SK-N-SH (cell line): ENCODE measurements at regions not wholly inside any gene's neighbourhood (a gene's known extent, or its start where the extent isn't known, plus 50 kb on each side); places are given as distances from the start of the nearest gene placed in this dataset.

ENCODE experiments used
- CTCF ChIA-PET: fragments of 300-600, 350-600 bp; formaldehyde crosslinking; extraction: SDS; loops from one replicate; lab custom pipeline; 2021; lab: Yijun Ruan, JAX
- POLR2A ChIA-PET: fragments of 350-600 bp; sonication (Branson Sonifier 250); formaldehyde crosslinking; extraction: SDS; loops from one replicate; lab custom pipeline; 2020; ENCODE audit warnings: antibody characterized with exemption, inconsistent platforms; lab: Yijun Ruan, JAX
- DNase-seq: peaks from one replicate; pipeline ENCODE4 v3.0.0; 2012
- H2AFZ ChIP-seq: fragments of 200-600 bp; sonication (generic); 2 replicates; pipeline ENCODE4 v1.8.1; 2016; ENCODE audit warnings: antibody characterized with exemption, mild to moderate bottlenecking, low read depth
- H3F3A ChIP-seq: fragments of 200-600 bp; sonication (generic); replicated peaks from 2 replicates; pipeline ENCODE3; 2016; ENCODE audit warnings: antibody characterized with exemption, mild to moderate bottlenecking; ENCODE audit not compliant: insufficient read depth
- H3K27ac ChIP-seq, 2 experiments: fragments of 200-500 bp in 1 of 2; fragments of 200-600 bp in 1 of 2; sonication (Bioruptor generic) in 1 of 2; sonication (generic), shearing (Covaris generic) in 1 of 2; 2 replicates each; pipeline versions ENCODE4 v1.5.1 to v1.6.1; 2014 to 2016; ENCODE audit warnings: low read depth in 2 of 2, inconsistent platforms in 1 of 2, low read length in 1 of 2, mild to moderate bottlenecking in 1 of 2, mixed read lengths in 1 of 2
- H3K27me3 ChIP-seq: fragments of 200-600 bp; sonication (generic), shearing (Covaris generic); 2 replicates; pipeline ENCODE4 v1.6.1; 2016; ENCODE audit warnings: mixed run types; ENCODE audit not compliant: insufficient read depth
- H3K36me3 ChIP-seq, 2 experiments: fragments of 200-500 bp in 1 of 2; fragments of 200-600 bp in 1 of 2; sonication (Bioruptor generic) in 1 of 2; sonication (generic) in 1 of 2; replicated peaks in 1 of 2; 2 replicates each; pipeline versions ENCODE3 to v1.5.1; 2014 to 2016; ENCODE audit warnings: low read length in 1 of 2, mild to moderate bottlenecking in 1 of 2; ENCODE audit not compliant: insufficient read depth in 2 of 2, control insufficient read depth in 1 of 2
- H3K4me1 ChIP-seq, 2 experiments: fragments of 200-500 bp in 1 of 2; fragments of 200-600 bp in 1 of 2; sonication (Bioruptor generic) in 1 of 2; sonication (generic), shearing (Covaris generic) in 1 of 2; 2 replicates each; pipeline versions ENCODE4 v1.5.1 to v1.6.1; 2014 to 2016; ENCODE audit warnings: low read depth in 1 of 2, low read length in 1 of 2, mixed run types in 1 of 2; ENCODE audit not compliant: insufficient read depth in 2 of 2, control insufficient read depth in 1 of 2
- H3K4me2 ChIP-seq: fragments of 200-600 bp; sonication (generic), shearing (Covaris generic); 2 replicates; pipeline ENCODE4 v1.6.1; 2017; ENCODE audit warnings: mixed run types
- H3K4me3 ChIP-seq, 2 experiments: fragments of 200-500 bp in 1 of 2; fragments of 200-600 bp in 1 of 2; sonication (Bioruptor generic) in 1 of 2; sonication (generic), shearing (Covaris generic) in 1 of 2; 2 replicates each; pipeline versions ENCODE4 v1.5.1 to v1.8.1; 2014 to 2016; ENCODE audit warnings: low read depth in 2 of 2, inconsistent platforms in 1 of 2, low read length in 1 of 2, mild to moderate bottlenecking in 1 of 2, mixed read lengths in 1 of 2, moderate library complexity in 1 of 2
- H3K79me2 ChIP-seq: fragments of 200-600 bp; sonication (generic); 2 replicates; pipeline ENCODE4 v1.8.1; 2017; ENCODE audit warnings: mild to moderate bottlenecking; ENCODE audit not compliant: insufficient read depth
- H3K9ac ChIP-seq: fragments of 200-600 bp; sonication (generic); 2 replicates; pipeline ENCODE4 v1.6.1; 2017; ENCODE audit warnings: mixed run types
- H3K9me2 ChIP-seq: fragments of 200-600 bp; sonication (generic); 2 replicates; pipeline ENCODE4 v1.6.1; 2017; ENCODE audit warnings: mixed run types
- H3K9me3 ChIP-seq: fragments of 200-600 bp; sonication (generic); 2 replicates; pipeline ENCODE4 v1.6.1; 2017; ENCODE audit warnings: mixed run types, mild to moderate bottlenecking, moderate library complexity
- H4K20me1 ChIP-seq: fragments of 200-600 bp; sonication (generic); 2 replicates; pipeline ENCODE4 v1.6.1; 2017; ENCODE audit warnings: mild to moderate bottlenecking, mixed run types; ENCODE audit not compliant: insufficient read depth
- CHD2 ChIP-seq: fragments of 150-350 bp; IDR thresholded peaks from 2 replicates; pipeline ENCODE4 v1.6.1; 2018; ENCODE audit warnings: low read length; ENCODE audit not compliant: partially characterized antibody
- CTCF ChIP-seq: fragments of 200-600 bp; sonication (generic); IDR thresholded peaks from 2 replicates; pipeline ENCODE4 v1.6.1; 2017; ENCODE audit warnings: antibody characterized with exemption, mild to moderate bottlenecking, moderate library complexity
- EP300 ChIP-seq, 2 experiments: IDR thresholded peaks; 2 replicates each; pipeline versions ENCODE4 v1.4.0 to v1.6.1; 2012; ENCODE audit warnings: borderline replicate concordance in 1 of 2, low read depth in 1 of 2, low read length in 1 of 2
- EZH2phosphoT487 ChIP-seq: fragments of 200-600 bp; sonication (generic); IDR thresholded peaks from 2 replicates; pipeline ENCODE4 v1.6.1; 2017; ENCODE audit warnings: low read depth, mixed run types, mild to moderate bottlenecking, antibody characterized with exemption, moderate library complexity, borderline replicate concordance
- FOSL2 ChIP-seq: IDR thresholded peaks from 2 replicates; pipeline ENCODE4 v1.4.0; 2012; ENCODE audit warnings: low read depth, mild to moderate bottlenecking, moderate library complexity, borderline replicate concordance
- FOXM1 ChIP-seq: IDR thresholded peaks from 2 replicates; pipeline ENCODE4 v1.4.0; 2012; ENCODE audit warnings: low read depth, mild to moderate bottlenecking
- GABPA ChIP-seq: IDR thresholded peaks from 2 replicates; pipeline ENCODE4 v1.4.0; 2012; ENCODE audit warnings: low read depth, mild to moderate bottlenecking
- GATA2 ChIP-seq: sonication (generic); formaldehyde crosslinking; IDR thresholded peaks from 2 replicates; pipeline ENCODE4 v1.5.0; 2020; ENCODE audit warnings: mild to moderate bottlenecking, missing genetic modification reagents
- IRF3 ChIP-seq: fragments of 150-350 bp; IDR thresholded peaks from 2 replicates; pipeline ENCODE4 v1.6.1; 2016; ENCODE audit warnings: mild to moderate bottlenecking, low read depth, low read length
- JUND ChIP-seq: IDR thresholded peaks from 2 replicates; pipeline ENCODE4 v1.4.0; 2012
- MEF2A ChIP-seq: IDR thresholded peaks from 2 replicates; pipeline ENCODE4 v1.4.0; 2012; ENCODE audit warnings: low read depth, borderline replicate concordance
- MXI1 ChIP-seq: IDR thresholded peaks from 2 replicates; pipeline ENCODE4 v1.6.1; 2012; ENCODE audit warnings: mild to moderate bottlenecking, low read depth, low read length, improper control_type of control experiment
- NFIC ChIP-seq: IDR thresholded peaks from 2 replicates; pipeline ENCODE4 v1.4.0; 2012; ENCODE audit warnings: borderline replicate concordance
- NRF1 ChIP-seq: IDR thresholded peaks from 2 replicates; pipeline ENCODE4 v1.6.1; 2012; ENCODE audit warnings: low read depth, mild to moderate bottlenecking, low read length
- PBX3 ChIP-seq: IDR thresholded peaks from 2 replicates; pipeline ENCODE4; 2012
- POLR2AphosphoS5 ChIP-seq: IDR thresholded peaks from 2 replicates; pipeline ENCODE4 v1.6.1; 2012; ENCODE audit warnings: low read depth, low read length
- RAD21 ChIP-seq: IDR thresholded peaks from 2 replicates; pipeline ENCODE4 v1.6.1; 2012; ENCODE audit warnings: mild to moderate bottlenecking, low read length
- RCOR1 ChIP-seq: fragments of 150-350 bp; IDR thresholded peaks from 2 replicates; pipeline ENCODE4 v1.6.1; 2017; ENCODE audit warnings: antibody characterized with exemption, low read length
- SIN3A ChIP-seq: IDR thresholded peaks from 2 replicates; pipeline ENCODE4 v1.6.1; 2012; ENCODE audit warnings: low read depth, mild to moderate bottlenecking, low read length, moderate library complexity, borderline replicate concordance
- SMC3 ChIP-seq: IDR thresholded peaks from 2 replicates; pipeline ENCODE4 v1.6.1; 2012; ENCODE audit warnings: low read depth, low read length, improper control_type of control experiment
- TCF12 ChIP-seq: IDR thresholded peaks from 2 replicates; pipeline ENCODE4 v1.4.0; 2012
- TEAD4 ChIP-seq: IDR thresholded peaks from 2 replicates; pipeline ENCODE4 v1.4.0; 2012; ENCODE audit warnings: mild to moderate bottlenecking, borderline replicate concordance; ENCODE audit not compliant: insufficient read depth
- USF1 ChIP-seq: IDR thresholded peaks from 2 replicates; pipeline ENCODE4 v1.4.0; 2012; ENCODE audit warnings: low read depth, borderline replicate concordance
- YY1 ChIP-seq: IDR thresholded peaks from 2 replicates; pipeline ENCODE4 v1.4.0; 2012; ENCODE audit warnings: low read depth, mild to moderate bottlenecking
- WGBS: methylation state at CpG from one replicate; pipeline ENCODE4 v1.1.6; 2017; ENCODE audit warnings: low lambda C conversion rate; 5-methylcytosine and 5-hydroxymethylcytosine counted together

GRCh38 chr9:79461712-79462111 is 110.1 kb upstream of the TLE4 start:
- Histone ChIP-seq H3K27me3 (no peaks in the 10 kb centered on the region), H3K9me2 (no peaks in the 10 kb centered on the region), H3K36me3 (no peaks in the 10 kb centered on the region), H3K4me3 (no peak overlapping the region), H3K27ac (peak overlapping the region in 1 of 2 experiments; percentile 58; a peak in 1 of 4 replicates), H3K4me1 (peaks cover 0 to 8% of the 10 kb centered on the region in 2 experiments; a peak in 1 of 4 replicates), H2AFZ (no peak overlapping the region), H3K4me2 (no peak overlapping the region), H3K9ac (no peak overlapping the region), H3F3A (no peaks in the 10 kb centered on the region), H4K20me1 (no peaks in the 10 kb centered on the region), H3K9me3 (no peaks in the 10 kb centered on the region), H3K79me2 (no peaks in the 10 kb centered on the region)
- ChIA-PET POLR2A (no interaction called here), CTCF (no interaction called here)
- peak; percentile 44 for DNase-seq
- WGBS, result 10% methylated on average over 3 of the region's 3 CpGs
- TF ChIP-seq USF1 (no peak), GATA2 (CRISPR knock-in tag) (no peak), NFIC (no peak), CTCF (no peak), EZH2phosphoT487 (no peak), CHD2 (peak; percentile 30), SMC3 (no peak), EP300 (IDR thresholded peaks at IDR 0.05; ENCODE audit: borderline replicate concordance in 1 of 2, low read depth in 1 of 2, low read length in 1 of 2) (peak in 1 of 2 experiments; percentile 79; a peak in 2 of 4 replicates), SIN3A (no peak), TCF12 (peak; percentile 71), JUND (no peak), RAD21 (no peak), FOXM1 (no peak), RCOR1 (no peak; the same call in 1 of the 2 replicates)

- Histone ChIP-seq H3K9me2 (no peaks in the 10 kb centered on the region), H3F3A (no peaks in the 10 kb centered on the region), H3K27me3 (no peaks in the 10 kb centered on the region), H3K79me2 (no peaks in the 10 kb centered on the region), H3K9me3 (no peaks in the 10 kb centered on the region), H4K20me1 (no peaks in the 10 kb centered on the region), H3K4me3 (no peak overlapping the region), H3K4me2 (no peak overlapping the region), H3K4me1 (peaks cover 0 to 8% of the 10 kb centered on the region in 2 experiments; a peak in 1 of 4 replicates), H3K27ac (no peak overlapping the region), H3K9ac (no peak overlapping the region), H2AFZ (no peak overlapping the region), H3K36me3 (no peaks in the 10 kb centered on the region)
- TF ChIP-seq GABPA, result no peak
- no peak for TF ChIP-seq RCOR1
- TF ChIP-seq USF1, result no peak
- TF ChIP-seq YY1, result no peak
- TF ChIP-seq PBX3, result no peak
- no peak for TF ChIP-seq TCF12
- no peak for TF ChIP-seq TEAD4
- no peak for TF ChIP-seq CHD2
- TF ChIP-seq EP300 (IDR thresholded peaks at IDR 0.05; ENCODE audit: borderline replicate concordance in 1 of 2, low read depth in 1 of 2, low read length in 1 of 2), result no peak
- no peak for TF ChIP-seq POLR2AphosphoS5
- no peak for TF ChIP-seq SMC3
- TF ChIP-seq FOSL2, result no peak
- TF ChIP-seq NRF1, result no peak
- TF ChIP-seq FOXM1, result no peak
- no peak for TF ChIP-seq MXI1
- TF ChIP-seq IRF3, result no peak
- TF ChIP-seq MEF2A, result no peak
- ChIA-PET POLR2A (no interaction called here), CTCF (no interaction called here)
- no peak for DNase-seq
Measured at GRCh38 chr9:79465156-79465555, 106.6 kb upstream of the TLE4 start.
